GM19324 (cell line): ENCODE measurements at regions not wholly inside any gene's neighbourhood (a gene's known extent, or its start where the extent isn't known, plus 50 kb on each side); places are given as distances from the start of the nearest gene placed in this dataset.

Experiments used
- ATAC-seq: cut with Tn5 transposase; IDR thresholded peaks from one replicate; pipeline ENCODE4 v1.9.1; 2021; ENCODE audit warnings: mild to moderate bottlenecking, moderate library complexity; ENCODE audit not compliant: unreplicated experiment, low FRiP score

- no peak for ATAC-seq
Observed at GRCh38 chr5:57338868-57339340, 143.7 kb downstream of the ACTBL2 start.

GRCh38 chr5:57338068-57338867 lies 144.3 kb downstream of the ACTBL2 start:
- ATAC-seq: peak; percentile 70

- ATAC-seq: no peak
Observed at GRCh38 chr5:57335092-57335660, 147.4 kb downstream of the ACTBL2 start.

- ATAC-seq: no peak
Observed at GRCh38 chr5:57334475-57334874, 148.1 kb downstream of the ACTBL2 start.

- ATAC-seq: no peak
Observed at GRCh38 chr5:57332361-57332760, 150.2 kb downstream of the ACTBL2 start.

GRCh38 chr5:57327561-57328367 lies 153.9 kb downstream of the GPBP1 start:
- ATAC-seq: no peak

GRCh38 chr5:57325678-57326397 lies 152.0 kb downstream of the GPBP1 start:
- no peak for ATAC-seq

GRCh38 chr5:57324861-57325260 lies 151.0 kb downstream of the GPBP1 start:
- no peak for ATAC-seq

GRCh38 chr5:57324181-57324580 lies 150.3 kb downstream of the GPBP1 start:
- ATAC-seq: no peak

GRCh38 chr5:57320582-57320981 lies 146.7 kb downstream of the GPBP1 start:
- no peak for ATAC-seq

- ATAC-seq: no peak
Observed at GRCh38 chr5:57319628-57320027, 145.8 kb downstream of the GPBP1 start.

GRCh38 chr5:57318251-57318650 lies 144.4 kb downstream of the GPBP1 start:
- ATAC-seq: no peak

GRCh38 chr5:57317341-57317740 lies 143.5 kb downstream of the GPBP1 start:
- ATAC-seq: no peak

GRCh38 chr5:57316798-57317327 lies 143.0 kb downstream of the GPBP1 start:
- ATAC-seq: no peak

- ATAC-seq: no peak
Observed at GRCh38 chr5:57315941-57316340, 142.1 kb downstream of the GPBP1 start.
